IMR-90 (cell line): ENCODE measurements at regions not wholly inside any gene's neighbourhood (a gene's known extent, or its start where the extent isn't known, plus 50 kb on each side); places are given as distances from the start of the nearest gene placed in this dataset.

ENCODE experiments used
- BHLHE40 ChIP-seq: fragments of 150-350 bp; IDR thresholded peaks from 2 replicates; pipeline ENCODE4 v1.6.1; 2016; ENCODE audit warnings: mild to moderate bottlenecking, low read depth, low read length
- CEBPB ChIP-seq: IDR thresholded peaks from 2 replicates; pipeline ENCODE4 v1.6.1; 2012; ENCODE audit warnings: low read depth, low read length, improper control_type of control experiment
- MAFK ChIP-seq: IDR thresholded peaks from 2 replicates; pipeline ENCODE4 v1.6.1; 2012; ENCODE audit warnings: low read depth, low read length, improper control_type of control experiment
- MAZ ChIP-seq: IDR thresholded peaks from 2 replicates; pipeline ENCODE4 v1.6.1; 2012; ENCODE audit warnings: low read depth, mild to moderate bottlenecking, low read length, improper control_type of control experiment, moderate library complexity, borderline replicate concordance
- NFE2L2 ChIP-seq: fragments of 150-350 bp; IDR thresholded peaks from 2 replicates; pipeline ENCODE4 v1.6.1; 2016; ENCODE audit warnings: low read depth, mild to moderate bottlenecking, low read length
- POLR2A ChIP-seq: IDR thresholded peaks from 2 replicates; pipeline ENCODE4 v1.6.1; 2012; ENCODE audit warnings: mild to moderate bottlenecking, low read depth, low read length
- RAD21 ChIP-seq: IDR thresholded peaks from 2 replicates; pipeline ENCODE4 v1.6.1; 2012; ENCODE audit warnings: low read length, improper control_type of control experiment
- TF ChIP-seq, protein P1 (sequence below): conservative IDR thresholded peaks from 2 replicates; pipeline ENCODE4 v1.5.1; 2012; ENCODE audit warnings: mild to moderate bottlenecking, low read depth, low read length, improper control_type of control experiment
- TF ChIP-seq, protein P2 (sequence below): fragments of 150-350 bp; IDR thresholded peaks from 2 replicates; pipeline ENCODE4 v1.6.1; 2016; ENCODE audit warnings: low read depth, mild to moderate bottlenecking, low read length, moderate library complexity, borderline replicate concordance

DNA sequence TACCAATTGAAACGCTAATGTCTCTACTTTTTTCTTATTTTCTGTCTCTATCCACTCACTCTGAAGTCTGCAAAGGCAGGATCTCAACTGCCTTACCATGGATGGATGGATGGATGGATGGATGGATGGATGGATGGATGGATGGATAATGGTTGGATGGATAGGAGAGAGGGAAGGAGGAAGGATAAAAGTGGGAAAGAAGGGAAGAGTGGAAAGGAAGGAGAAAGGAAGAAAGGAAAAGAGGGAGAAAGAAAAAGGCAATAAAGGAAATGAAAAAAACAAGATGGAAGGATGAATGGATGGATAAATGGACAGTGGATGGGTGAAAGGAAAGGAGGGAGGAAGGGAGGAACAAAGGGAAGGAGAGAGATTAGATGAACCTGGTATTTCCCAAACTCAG, 506.0 kb downstream of the MN1 start:
- no peak for TF ChIP-seq CEBPB
- TF ChIP-seq BHLHE40: no peak
- TF ChIP-seq, protein P1, sequence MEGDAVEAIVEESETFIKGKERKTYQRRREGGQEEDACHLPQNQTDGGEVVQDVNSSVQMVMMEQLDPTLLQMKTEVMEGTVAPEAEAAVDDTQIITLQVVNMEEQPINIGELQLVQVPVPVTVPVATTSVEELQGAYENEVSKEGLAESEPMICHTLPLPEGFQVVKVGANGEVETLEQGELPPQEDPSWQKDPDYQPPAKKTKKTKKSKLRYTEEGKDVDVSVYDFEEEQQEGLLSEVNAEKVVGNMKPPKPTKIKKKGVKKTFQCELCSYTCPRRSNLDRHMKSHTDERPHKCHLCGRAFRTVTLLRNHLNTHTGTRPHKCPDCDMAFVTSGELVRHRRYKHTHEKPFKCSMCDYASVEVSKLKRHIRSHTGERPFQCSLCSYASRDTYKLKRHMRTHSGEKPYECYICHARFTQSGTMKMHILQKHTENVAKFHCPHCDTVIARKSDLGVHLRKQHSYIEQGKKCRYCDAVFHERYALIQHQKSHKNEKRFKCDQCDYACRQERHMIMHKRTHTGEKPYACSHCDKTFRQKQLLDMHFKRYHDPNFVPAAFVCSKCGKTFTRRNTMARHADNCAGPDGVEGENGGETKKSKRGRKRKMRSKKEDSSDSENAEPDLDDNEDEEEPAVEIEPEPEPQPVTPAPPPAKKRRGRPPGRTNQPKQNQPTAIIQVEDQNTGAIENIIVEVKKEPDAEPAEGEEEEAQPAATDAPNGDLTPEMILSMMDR: no peak
- TF ChIP-seq MAFK: no peak
- TF ChIP-seq, protein P2, sequence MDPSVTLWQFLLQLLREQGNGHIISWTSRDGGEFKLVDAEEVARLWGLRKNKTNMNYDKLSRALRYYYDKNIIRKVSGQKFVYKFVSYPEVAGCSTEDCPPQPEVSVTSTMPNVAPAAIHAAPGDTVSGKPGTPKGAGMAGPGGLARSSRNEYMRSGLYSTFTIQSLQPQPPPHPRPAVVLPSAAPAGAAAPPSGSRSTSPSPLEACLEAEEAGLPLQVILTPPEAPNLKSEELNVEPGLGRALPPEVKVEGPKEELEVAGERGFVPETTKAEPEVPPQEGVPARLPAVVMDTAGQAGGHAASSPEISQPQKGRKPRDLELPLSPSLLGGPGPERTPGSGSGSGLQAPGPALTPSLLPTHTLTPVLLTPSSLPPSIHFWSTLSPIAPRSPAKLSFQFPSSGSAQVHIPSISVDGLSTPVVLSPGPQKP: no peak
- TF ChIP-seq NFE2L2: no peak
- TF ChIP-seq RAD21: no peak
- TF ChIP-seq MAZ: no peak
- TF ChIP-seq POLR2A: no peak
